Lung (tissue), 11 donors: ENCODE measurements at regions not wholly inside any gene's neighbourhood (a gene's known extent, or its start where the extent isn't known, plus 50 kb on each side); places are given as distances from the start of the nearest gene placed in this dataset.

Experiments used
- ATAC-seq: fragments of 200-7000 bp; cut with Tn5 transposase; one replicate; pipeline ENCODE4 v1.9.1; 2020; ENCODE audit warnings: moderate number of reproducible peaks; ENCODE audit not compliant: insufficient read depth, low FRiP score
- DNase-seq, 3 donors: peaks; one replicate each; pipeline ENCODE4 v3.0.0-alpha.2; 2013 to 2017
- H3K27ac ChIP-seq, 2 donors: one replicate each; pipeline ENCODE4 v1.5.1; 2013; ENCODE audit warnings: mild to moderate bottlenecking in 2 of 2, moderate library complexity in 2 of 2, control low read depth in 1 of 2, inconsistent platforms in 1 of 2, low read depth in 1 of 2, low read length in 1 of 2
- H3K27me3 ChIP-seq, 3 donors: one replicate each; pipeline ENCODE4 v1.5.1; 2013; ENCODE audit warnings: low read length in 2 of 3; ENCODE audit not compliant: control insufficient read depth in 3 of 3, insufficient read depth in 3 of 3
- H3K36me3 ChIP-seq, 4 donors: one replicate each; pipeline ENCODE4 v1.5.1; 2013; ENCODE audit warnings: low read length in 4 of 4, mild to moderate bottlenecking in 1 of 4, moderate library complexity in 1 of 4; ENCODE audit not compliant: control insufficient read depth in 4 of 4, insufficient read depth in 4 of 4
- H3K4me1 ChIP-seq, 5 donors: one replicate each; pipeline ENCODE4 v1.5.1; 2013; ENCODE audit warnings: low read length in 5 of 5, mild to moderate bottlenecking in 2 of 5, moderate library complexity in 1 of 5; ENCODE audit not compliant: control insufficient read depth in 5 of 5, insufficient read depth in 5 of 5
- H3K4me3 ChIP-seq: one replicate; pipeline ENCODE4 v1.5.1; 2013; ENCODE audit warnings: mild to moderate bottlenecking, control low read depth, moderate library complexity
- H3K9ac ChIP-seq, 2 donors: one replicate each; pipeline ENCODE4 v1.5.1; 2013; ENCODE audit warnings: low read length in 2 of 2, control low read depth in 1 of 2; ENCODE audit not compliant: insufficient read depth in 1 of 2
- H3K9me3 ChIP-seq, 4 donors: one replicate each; pipeline ENCODE4 v1.5.1; 2013; ENCODE audit warnings: low read length in 3 of 4, mild to moderate bottlenecking in 1 of 4, moderate library complexity in 1 of 4; ENCODE audit not compliant: control insufficient read depth in 4 of 4, insufficient read depth in 3 of 4
- WGBS, 2 donors: extraction: QIAGEN DNeasy Blood & Tissue Kit; methylation state at CpG; one replicate each; pipeline ENCODE4 v1.1.7; 2013; 5-methylcytosine and 5-hydroxymethylcytosine counted together
- TF ChIP-seq, protein P1 (sequence below): IDR thresholded peaks from 2 replicates; pipeline ENCODE4 v1.5.1; 2012; ENCODE audit warnings: mild to moderate bottlenecking; ENCODE audit errors: control extremely low read depth, extremely low read depth
- donor health status: control.
- donor health status: control.
- donor health status: Bipolar disorder and iron deficiency.
- donor health status: healthy.
- donor health status: DM: yes; HTN: yes; CAD: no.

DNA sequence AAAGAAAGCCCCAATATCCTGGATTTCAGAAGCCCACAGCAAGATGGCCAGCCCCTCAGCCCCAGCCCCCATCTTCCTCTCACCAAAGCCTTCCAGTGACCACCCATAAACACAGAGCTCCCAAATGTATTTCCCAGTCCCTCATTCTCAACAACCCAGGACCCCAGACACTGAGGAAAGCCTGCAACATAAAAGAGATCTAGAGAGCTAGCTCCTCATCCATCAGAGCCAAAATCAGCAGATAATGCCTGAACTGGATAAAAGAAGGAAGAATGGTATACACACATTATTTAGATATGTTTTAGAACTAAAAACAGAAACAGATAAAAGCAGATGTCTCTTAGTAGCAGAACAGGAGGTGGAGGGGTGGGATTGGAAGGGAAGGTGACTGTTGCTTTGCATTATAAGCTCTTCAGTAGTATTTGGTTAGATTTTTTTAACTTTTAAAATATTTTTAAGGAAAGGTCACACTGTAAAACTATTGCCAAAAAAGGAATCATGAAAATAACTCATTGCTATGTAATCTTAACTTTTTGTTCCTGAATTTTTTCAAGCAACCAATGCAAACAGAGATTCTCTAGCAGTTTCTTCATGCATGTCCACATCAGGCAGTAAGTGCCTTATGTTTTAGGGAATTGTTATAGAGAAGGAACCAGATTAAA, 144.2 kb upstream of the PKDCC start:
- H3K4me1 ChIP-seq = peaks cover 0 to 49% (median 5%) of the 10 kb centered on the region in 5 donors
- H3K27me3 ChIP-seq = no peaks in the 10 kb centered on the region
- no peak overlapping the region for H3K9ac ChIP-seq
- no peak for ATAC-seq
- no peak overlapping the region for H3K27ac ChIP-seq
- no peaks in the 10 kb centered on the region for H3K36me3 ChIP-seq
- TF ChIP-seq, protein P1, sequence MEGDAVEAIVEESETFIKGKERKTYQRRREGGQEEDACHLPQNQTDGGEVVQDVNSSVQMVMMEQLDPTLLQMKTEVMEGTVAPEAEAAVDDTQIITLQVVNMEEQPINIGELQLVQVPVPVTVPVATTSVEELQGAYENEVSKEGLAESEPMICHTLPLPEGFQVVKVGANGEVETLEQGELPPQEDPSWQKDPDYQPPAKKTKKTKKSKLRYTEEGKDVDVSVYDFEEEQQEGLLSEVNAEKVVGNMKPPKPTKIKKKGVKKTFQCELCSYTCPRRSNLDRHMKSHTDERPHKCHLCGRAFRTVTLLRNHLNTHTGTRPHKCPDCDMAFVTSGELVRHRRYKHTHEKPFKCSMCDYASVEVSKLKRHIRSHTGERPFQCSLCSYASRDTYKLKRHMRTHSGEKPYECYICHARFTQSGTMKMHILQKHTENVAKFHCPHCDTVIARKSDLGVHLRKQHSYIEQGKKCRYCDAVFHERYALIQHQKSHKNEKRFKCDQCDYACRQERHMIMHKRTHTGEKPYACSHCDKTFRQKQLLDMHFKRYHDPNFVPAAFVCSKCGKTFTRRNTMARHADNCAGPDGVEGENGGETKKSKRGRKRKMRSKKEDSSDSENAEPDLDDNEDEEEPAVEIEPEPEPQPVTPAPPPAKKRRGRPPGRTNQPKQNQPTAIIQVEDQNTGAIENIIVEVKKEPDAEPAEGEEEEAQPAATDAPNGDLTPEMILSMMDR = no peak
- H3K9me3 ChIP-seq = no peaks in the 10 kb centered on the region
- peak; percentile 17 to 63 (median 61) for DNase-seq
- no peak overlapping the region for H3K4me3 ChIP-seq

DNA sequence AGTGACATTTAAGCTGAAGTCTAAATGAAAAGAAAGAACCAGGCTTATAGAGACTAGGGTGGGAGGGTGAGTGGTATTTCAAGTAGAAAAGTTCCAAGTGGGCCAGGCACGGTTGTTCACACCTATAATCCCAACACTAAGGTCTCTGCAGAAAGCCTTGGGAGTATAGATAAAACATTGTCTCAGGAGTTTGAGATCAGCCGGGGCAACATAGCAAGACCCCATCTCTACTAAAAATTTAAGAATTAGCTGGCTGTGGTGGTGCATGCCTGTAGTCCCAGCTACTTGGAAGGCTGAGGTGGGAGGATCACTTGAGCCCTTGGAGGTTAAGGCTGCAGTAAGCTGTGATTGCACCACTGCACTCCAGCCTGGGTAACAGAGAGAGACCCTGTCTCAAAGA, 143.4 kb upstream of the PKDCC start:
- no peaks in the 10 kb centered on the region for H3K36me3 ChIP-seq
- H3K27me3 ChIP-seq = no peaks in the 10 kb centered on the region
- H3K9ac ChIP-seq = no peak overlapping the region
- ATAC-seq (no peak), DNase-seq (no peak)
- H3K27ac ChIP-seq = no peak overlapping the region
- no peak overlapping the region for H3K4me3 ChIP-seq
- H3K4me1 ChIP-seq = peaks cover 0 to 45% (median 5%) of the 10 kb centered on the region in 5 donors
- TF ChIP-seq, protein P1 = no peak
- H3K9me3 ChIP-seq = no peaks in the 10 kb centered on the region
- WGBS, 2 donors = 85 to 97% methylated on average over 2 of the region's 2 CpGs

DNA sequence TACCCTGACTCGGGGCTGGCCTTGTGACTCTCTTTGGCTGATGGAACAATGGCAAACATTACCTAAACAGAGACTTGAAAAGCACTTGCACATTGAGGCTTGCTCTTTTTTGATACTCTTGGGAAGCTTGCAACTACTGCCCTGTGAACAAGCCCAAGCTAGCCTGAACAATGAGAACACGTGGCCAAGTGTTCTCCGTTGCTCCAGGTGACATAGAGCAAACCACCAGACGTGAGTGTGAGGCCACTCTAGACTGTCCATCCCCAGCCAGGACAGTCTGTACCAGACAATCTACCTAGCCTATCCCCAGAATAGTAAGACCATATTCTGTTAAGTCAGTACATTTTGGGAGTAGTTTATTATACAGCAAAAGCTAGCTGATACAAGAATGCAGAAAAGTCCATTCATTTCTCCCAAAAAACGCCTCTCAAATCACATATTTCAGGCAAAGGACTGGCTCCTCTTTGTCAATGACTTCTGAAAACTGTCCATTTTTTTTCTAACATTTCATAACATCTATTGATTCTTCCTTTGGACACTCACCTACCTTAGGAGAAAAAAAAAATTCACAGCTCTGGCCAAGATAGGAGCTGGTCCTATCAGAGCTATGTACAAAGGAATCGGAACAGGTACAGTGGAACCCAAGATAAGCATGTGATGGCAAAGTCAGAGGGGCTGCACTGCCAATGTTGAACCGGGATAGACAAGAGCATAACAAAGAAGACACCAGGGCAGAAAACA, 142.1 kb upstream of the PKDCC start:
- Histone ChIP-seq H3K36me3 (no peaks in the 10 kb centered on the region), H3K9me3 (no peaks in the 10 kb centered on the region), H3K27ac (no peak overlapping the region), H3K27me3 (no peaks in the 10 kb centered on the region), H3K9ac (no peak overlapping the region), H3K4me3 (no peak overlapping the region), H3K4me1 (peaks cover 0 to 32% (median 5%) of the 10 kb centered on the region in 5 donors)
- TF ChIP-seq, protein P1 = no peak
- no peak for ATAC-seq
- WGBS, 2 donors = 75 to 76% methylated on average over 7 of the region's 7 CpGs
- no peak for DNase-seq
